Left lung (tissue), 4 donors: ENCODE measurements at regions not wholly inside any gene's neighbourhood (a gene's known extent, or its start where the extent isn't known, plus 50 kb on each side); places are given as distances from the start of the nearest gene placed in this dataset.
"Not testable (repeated sequence)": the region's sequence is repeated elsewhere in the genome, so short reads cannot be mapped to it uniquely, and the experiment has no call there.

Experiments used
- ATAC-seq: fragments of 200-7000 bp; cut with Tn5 transposase; one replicate; pipeline ENCODE4 v1.9.1; 2020; ENCODE audit warnings: moderate library complexity
- DNase-seq, 4 donors: peaks; one replicate each; pipeline ENCODE4 v3.0.0-alpha.2; 2013 to 2020
- H3K27ac ChIP-seq, 2 donors: fragments of 200-600 bp; sonication (generic) in 1 of 2; one replicate each; pipeline versions ENCODE4 v1.5.0 to v1.8.0; 2020 to 2021
- H3K27me3 ChIP-seq, 2 donors: fragments of 200-600 bp; sonication (generic) in 1 of 2; one replicate each; pipeline versions ENCODE4 v1.5.0 to v1.8.0; 2020 to 2021
- H3K36me3 ChIP-seq, 2 donors: fragments of 200-600 bp; sonication (generic) in 1 of 2; one replicate each; pipeline versions ENCODE4 v1.5.0 to v1.8.0; 2020 to 2021
- H3K4me1 ChIP-seq, 2 donors: fragments of 200-600 bp; one replicate each; pipeline ENCODE4 v1.8.0; 2021
- H3K4me3 ChIP-seq, 2 donors: fragments of 200-600 bp; sonication (generic) in 1 of 2; one replicate each; pipeline versions ENCODE4 v1.5.0 to v1.8.0; 2020 to 2021; ENCODE audit warnings: mild to moderate bottlenecking in 1 of 2
- H3K9me3 ChIP-seq, 2 donors: fragments of 200-600 bp; sonication (generic) in 1 of 2; one replicate each; pipeline versions ENCODE4 v1.5.0 to v1.8.0; 2020 to 2021
- CTCF ChIP-seq, 2 donors: fragments of 200-600 bp; sonication (generic) in 1 of 2; IDR thresholded peaks; one replicate each; pipeline versions ENCODE4 v1.5.0 to v1.8.0; 2021; ENCODE audit warnings: antibody characterized with exemption in 2 of 2
- intact Hi-C, 2 donors: fragments of 100-400 bp; cut with DNase I; formaldehyde crosslinking; loops; one replicate each; pipeline versions ENCODE4 v1.11.2 to v1.14.2; 2022
- donor health status: DM: no; HTN: yes; CAD: no.
- donor health status: DM: no; HTN: no; CAD: no.

- Histone ChIP-seq H3K4me3 (no peak overlapping the region), H3K4me1 (peaks cover 0 to 3% of the 10 kb centered on the region in 2 donors), H3K27me3 (no peaks in the 10 kb centered on the region), H3K27ac (no peak overlapping the region), H3K9me3 (no peaks in the 10 kb centered on the region), H3K36me3 (no peaks in the 10 kb centered on the region)
- ATAC-seq: no peak
- TF ChIP-seq CTCF (IDR thresholded peaks at IDR 0.05): no peak
- intact Hi-C loops: no loop called here
- no peak for DNase-seq
These were observed 100.8 kb upstream of the LYZL2 start for GRCh38 chr10:30730306-30730705.

DNA sequence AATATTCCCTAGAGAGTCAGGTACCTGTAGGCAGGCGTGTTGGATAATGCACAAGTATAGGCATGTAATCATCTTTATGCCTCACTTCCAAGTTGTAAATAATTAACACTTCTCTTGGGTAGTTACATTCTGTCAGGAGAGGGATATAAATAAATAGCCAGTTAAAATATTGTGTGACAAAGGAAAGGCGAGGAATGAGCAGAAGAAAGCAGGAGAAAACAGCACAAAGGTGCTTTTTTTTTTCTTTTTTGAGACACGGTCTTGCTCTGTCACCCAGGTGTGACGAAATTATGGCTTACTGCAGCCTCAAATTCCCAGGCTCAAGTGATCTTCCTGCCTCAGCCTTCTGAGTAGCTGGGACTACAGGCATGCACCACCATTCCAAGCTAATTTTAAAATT lies 99.2 kb upstream of the LYZL2 start:
- DNase-seq (no peak), ATAC-seq (no peak)
- peaks cover 0 to 3% of the 10 kb centered on the region in 2 donors for H3K4me1 ChIP-seq
- H3K9me3 ChIP-seq: no peaks in the 10 kb centered on the region
- intact Hi-C loops: no loop called here
- H3K27ac ChIP-seq: no peak overlapping the region
- no peak for TF ChIP-seq CTCF (IDR thresholded peaks at IDR 0.05)
- H3K27me3 ChIP-seq: no peaks in the 10 kb centered on the region
- no peak overlapping the region for H3K4me3 ChIP-seq
- no peaks in the 10 kb centered on the region for H3K36me3 ChIP-seq

GRCh38 chr10:30728127-30728526 lies 98.6 kb upstream of the LYZL2 start:
- H3K4me1 ChIP-seq: peaks cover 0 to 3% of the 10 kb centered on the region in 2 donors
- H3K9me3 ChIP-seq: no peaks in the 10 kb centered on the region
- no peak for TF ChIP-seq CTCF (IDR thresholded peaks at IDR 0.05)
- H3K36me3 ChIP-seq: no peaks in the 10 kb centered on the region
- no peak overlapping the region for H3K27ac ChIP-seq
- intact Hi-C loops: no loop called here
- ATAC-seq: no peak
- H3K27me3 ChIP-seq: no peaks in the 10 kb centered on the region
- H3K4me3 ChIP-seq: no peak overlapping the region
- DNase-seq: no peak

DNA sequence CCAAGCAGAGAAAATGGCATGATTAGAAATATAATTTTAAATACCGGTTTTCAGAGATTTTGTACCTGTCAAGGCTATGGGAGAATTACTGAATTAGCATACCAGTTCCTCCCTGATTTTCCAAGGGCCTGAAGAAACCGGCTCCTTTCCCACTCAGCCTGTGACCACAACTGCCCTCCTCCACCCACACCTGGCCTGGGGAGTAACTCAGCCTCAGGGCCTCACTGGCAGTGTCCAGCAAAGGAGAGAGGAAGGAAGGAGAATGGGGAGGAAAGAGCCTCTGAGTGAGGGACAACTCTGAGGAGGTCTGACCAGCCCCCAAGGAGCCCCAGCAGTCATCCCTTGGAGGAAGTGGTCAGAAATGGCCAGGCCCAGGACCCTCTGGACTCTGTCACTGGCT lies 98.0 kb upstream of the LYZL2 start:
- H3K36me3 ChIP-seq: no peaks in the 10 kb centered on the region

GRCh38 chr10:30726783-30727414 lies 97.3 kb upstream of the LYZL2 start:
- intact Hi-C loops, H3K36me3 ChIP-seq, H3K4me3 ChIP-seq, H3K27me3 ChIP-seq, H3K27ac ChIP-seq, H3K4me1 ChIP-seq, H3K9me3 ChIP-seq: not testable (repeated sequence)
- DNase-seq (peak; percentile 67 to 98 (median 82)), ATAC-seq (peak; percentile 98)
- TF ChIP-seq CTCF (IDR thresholded peaks at IDR 0.05): peak; percentile 54 to 86

More for the DNA sequence above, 98.0 kb upstream of the LYZL2 start:
- DNase-seq: no peak
- Histone ChIP-seq H3K27ac (no peak overlapping the region), H3K9me3 (no peaks in the 10 kb centered on the region), H3K27me3 (no peaks in the 10 kb centered on the region), H3K4me3 (no peak overlapping the region), H3K4me1 (peaks cover 0 to 3% of the 10 kb centered on the region in 2 donors)
- no peak for ATAC-seq
- intact Hi-C loops: no loop called here
- TF ChIP-seq CTCF (IDR thresholded peaks at IDR 0.05): no peak
